Loucy (cell line): ENCODE measurements at regions not wholly inside any gene's neighbourhood (a gene's known extent, or its start where the extent isn't known, plus 50 kb on each side); places are given as distances from the start of the nearest gene placed in this dataset.

Source experiments
- EZH2phosphoT487 ChIP-seq: fragments of 200-600 bp; IDR thresholded peaks from 2 replicates; pipeline ENCODE4 v1.6.1; 2018; ENCODE audit warnings: antibody characterized with exemption, mild to moderate bottlenecking, moderate library complexity, borderline replicate concordance
- TF ChIP-seq, protein P1 (sequence below): fragments of 200-600 bp; sonication (generic); conservative IDR thresholded peaks from 2 replicates; pipeline ENCODE4 v1.5.1; 2014; ENCODE audit warnings: mild to moderate bottlenecking, antibody characterized with exemption, low read length

- TF ChIP-seq, protein P1, sequence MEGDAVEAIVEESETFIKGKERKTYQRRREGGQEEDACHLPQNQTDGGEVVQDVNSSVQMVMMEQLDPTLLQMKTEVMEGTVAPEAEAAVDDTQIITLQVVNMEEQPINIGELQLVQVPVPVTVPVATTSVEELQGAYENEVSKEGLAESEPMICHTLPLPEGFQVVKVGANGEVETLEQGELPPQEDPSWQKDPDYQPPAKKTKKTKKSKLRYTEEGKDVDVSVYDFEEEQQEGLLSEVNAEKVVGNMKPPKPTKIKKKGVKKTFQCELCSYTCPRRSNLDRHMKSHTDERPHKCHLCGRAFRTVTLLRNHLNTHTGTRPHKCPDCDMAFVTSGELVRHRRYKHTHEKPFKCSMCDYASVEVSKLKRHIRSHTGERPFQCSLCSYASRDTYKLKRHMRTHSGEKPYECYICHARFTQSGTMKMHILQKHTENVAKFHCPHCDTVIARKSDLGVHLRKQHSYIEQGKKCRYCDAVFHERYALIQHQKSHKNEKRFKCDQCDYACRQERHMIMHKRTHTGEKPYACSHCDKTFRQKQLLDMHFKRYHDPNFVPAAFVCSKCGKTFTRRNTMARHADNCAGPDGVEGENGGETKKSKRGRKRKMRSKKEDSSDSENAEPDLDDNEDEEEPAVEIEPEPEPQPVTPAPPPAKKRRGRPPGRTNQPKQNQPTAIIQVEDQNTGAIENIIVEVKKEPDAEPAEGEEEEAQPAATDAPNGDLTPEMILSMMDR, result no peak
- TF ChIP-seq EZH2phosphoT487, result no peak
Observed at GRCh38 chr5:106363578-106363977, 1307.2 kb downstream of the EFNA5 start.
